NT2/D1 (cell line): ENCODE measurements at regions not wholly inside any gene's neighbourhood (a gene's known extent, or its start where the extent isn't known, plus 50 kb on each side); places are given as distances from the start of the nearest gene placed in this dataset.

Experiments used
- YY1 ChIP-seq: IDR thresholded peaks from 2 replicates; pipeline ENCODE4 v1.6.1; 2011; ENCODE audit not compliant: insufficient read length, insufficient read depth
- ZNF274 ChIP-seq: IDR thresholded peaks from 2 replicates; pipeline ENCODE4 v1.6.1; 2011; ENCODE audit warnings: mild to moderate bottlenecking, low read depth, low read length

GRCh38 chr5:167585184-167585583 is 706.3 kb upstream of the WWC1 start:
- TF ChIP-seq ZNF274 (no peak), YY1 (no peak)
